ENCODE measurements at regions not wholly inside any gene's neighbourhood (a gene's known extent, or its start where the extent isn't known, plus 50 kb on each side); places are given as distances from the start of the nearest gene placed in this dataset.

GRCh38 chr12:131617596-131618302 is 93.1 kb upstream of the SFSWAP start:
- Mint-ChIP-seq H3K27me3 (peaks cover 1 to 11% of the 10 kb centered on the region in 2 donors), H3K4me3 (no peak overlapping the region), H3K4me1 (peaks cover 0 to 3% (median 0%) of the 10 kb centered on the region in 4 donors), H3K27ac (no peak overlapping the region), H3K36me3 (no peaks in the 10 kb centered on the region), H3K9me3 (peaks cover 0 to 1% (median 0%) of the 10 kb centered on the region in 8 donors)
- no peak overlapping the region for H3K4me3 ChIP-seq (ENCODE audit: low read length in 2 of 2)
- H3K27ac ChIP-seq (ENCODE audit: low read depth, low read length): no peak overlapping the region
- no peaks in the 10 kb centered on the region for H3K4me1 ChIP-seq (ENCODE audit: insufficient read depth, low read length)
- CTCF ChIA-PET (ENCODE audit: partially characterized antibody): no interaction called here
- DNase-seq: no peak
- POLR2A ChIA-PET (ENCODE audit: partially characterized antibody): no interaction called here
- no peaks in the 10 kb centered on the region for H3K9me3 ChIP-seq (ENCODE audit: control insufficient read depth in 1 of 2, low read length in 2 of 2)
- intact Hi-C loops (cut with micrococcal nuclease): no loop called here
- H3K27me3 ChIP-seq (ENCODE audit: insufficient read depth, low read length): peaks cover 3% of the 10 kb centered on the region
- H3K36me3 ChIP-seq (ENCODE audit: insufficient read depth, low read length): no peaks in the 10 kb centered on the region

- Mint-ChIP-seq H3K27me3 (peaks cover 1 to 11% of the 10 kb centered on the region in 2 donors), H3K36me3 (no peaks in the 10 kb centered on the region), H3K9me3 (peaks cover 0 to 1% (median 0%) of the 10 kb centered on the region in 8 donors), H3K4me1 (peaks cover 0 to 3% (median 0%) of the 10 kb centered on the region in 4 donors), H3K4me3 (no peak overlapping the region), H3K27ac (peak overlapping the region in 1 of 7 donors; percentile 47)
- H3K4me1 ChIP-seq (ENCODE audit: insufficient read depth, low read length): no peaks in the 10 kb centered on the region
- H3K27me3 ChIP-seq (ENCODE audit: insufficient read depth, low read length): peaks cover 3% of the 10 kb centered on the region
- H3K36me3 ChIP-seq (ENCODE audit: insufficient read depth, low read length): no peaks in the 10 kb centered on the region
- no peak overlapping the region for H3K4me3 ChIP-seq (ENCODE audit: low read length in 2 of 2)
- intact Hi-C loops (cut with micrococcal nuclease): no loop called here
- ChIA-PET CTCF (ENCODE audit: partially characterized antibody) (no interaction called here), POLR2A (ENCODE audit: partially characterized antibody) (no interaction called here)
- no peaks in the 10 kb centered on the region for H3K9me3 ChIP-seq (ENCODE audit: control insufficient read depth in 1 of 2, low read length in 2 of 2)
- H3K27ac ChIP-seq (ENCODE audit: low read depth, low read length): no peak overlapping the region
- DNase-seq: no peak
Measured at GRCh38 chr12:131618303-131618658, 92.6 kb upstream of the SFSWAP start.

GRCh38 chr12:131618701-131619100 is 92.2 kb upstream of the SFSWAP start:
- intact Hi-C loops (cut with micrococcal nuclease): no loop called here
- H3K4me3 ChIP-seq (ENCODE audit: low read length in 2 of 2): no peak overlapping the region
- H3K27ac ChIP-seq (ENCODE audit: low read depth, low read length): no peak overlapping the region
- no peak overlapping the region for H3K27ac Mint-ChIP-seq
- peaks cover 3% of the 10 kb centered on the region for H3K27me3 ChIP-seq (ENCODE audit: insufficient read depth, low read length)
- H3K27me3 Mint-ChIP-seq: peaks cover 1 to 11% of the 10 kb centered on the region in 2 donors
- DNase-seq: no peak
- peaks cover 0 to 1% (median 0%) of the 10 kb centered on the region in 8 donors for H3K9me3 Mint-ChIP-seq
- no peaks in the 10 kb centered on the region for H3K36me3 ChIP-seq (ENCODE audit: insufficient read depth, low read length)
- H3K4me1 Mint-ChIP-seq: peaks cover 0 to 3% (median 0%) of the 10 kb centered on the region in 4 donors
- H3K36me3 Mint-ChIP-seq: no peaks in the 10 kb centered on the region
- H3K9me3 ChIP-seq (ENCODE audit: control insufficient read depth in 1 of 2, low read length in 2 of 2): no peaks in the 10 kb centered on the region
- no peaks in the 10 kb centered on the region for H3K4me1 ChIP-seq (ENCODE audit: insufficient read depth, low read length)
- H3K4me3 Mint-ChIP-seq: no peak overlapping the region
- CTCF ChIA-PET (ENCODE audit: partially characterized antibody): no interaction called here
- POLR2A ChIA-PET (ENCODE audit: partially characterized antibody): no interaction called here

- Histone ChIP-seq H3K36me3 (ENCODE audit: insufficient read depth, low read length) (no peaks in the 10 kb centered on the region), H3K4me3 (ENCODE audit: low read length in 2 of 2) (no peak overlapping the region), H3K4me1 (ENCODE audit: insufficient read depth, low read length) (no peaks in the 10 kb centered on the region), H3K27me3 (ENCODE audit: insufficient read depth, low read length) (peaks cover 3% of the 10 kb centered on the region), H3K9me3 (ENCODE audit: control insufficient read depth in 1 of 2, low read length in 2 of 2) (no peaks in the 10 kb centered on the region), H3K27ac (ENCODE audit: low read depth, low read length) (no peak overlapping the region)
- H3K4me1 Mint-ChIP-seq: peaks cover 0 to 3% (median 0%) of the 10 kb centered on the region in 4 donors
- H3K36me3 Mint-ChIP-seq: no peaks in the 10 kb centered on the region
- H3K4me3 Mint-ChIP-seq: no peak overlapping the region
- peaks cover 1 to 11% of the 10 kb centered on the region in 2 donors for H3K27me3 Mint-ChIP-seq
- H3K9me3 Mint-ChIP-seq: peaks cover 0 to 1% (median 0%) of the 10 kb centered on the region in 8 donors
- intact Hi-C loops (cut with micrococcal nuclease): no loop called here
- no peak for DNase-seq
- ChIA-PET CTCF (ENCODE audit: partially characterized antibody) (no interaction called here), POLR2A (ENCODE audit: partially characterized antibody) (no interaction called here)
- peak overlapping the region in 1 of 7 donors; percentile 71 for H3K27ac Mint-ChIP-seq
Measured at GRCh38 chr12:131619106-131619642, 91.7 kb upstream of the SFSWAP start.

- DNase-seq: no peak
- ChIA-PET CTCF (ENCODE audit: partially characterized antibody) (interaction anchor here (0.5 to 1.1 kb wide), 2 partner anchors 10 to 1351 kb away, joined by 4 to 7 read pairs; no protein-coding TSS in a partner anchor), POLR2A (ENCODE audit: partially characterized antibody) (interaction anchor here (0.9 kb wide), 1 partner anchor 91 kb away, joined by 3 read pairs; the partner anchor contains the start of gene SFSWAP)
- Histone ChIP-seq H3K36me3 (ENCODE audit: insufficient read depth, low read length) (no peaks in the 10 kb centered on the region), H3K27me3 (ENCODE audit: insufficient read depth, low read length) (peaks cover 3% of the 10 kb centered on the region), H3K4me3 (ENCODE audit: low read length in 2 of 2) (no peak overlapping the region), H3K27ac (ENCODE audit: low read depth, low read length) (no peak overlapping the region), H3K4me1 (ENCODE audit: insufficient read depth, low read length) (no peaks in the 10 kb centered on the region), H3K9me3 (ENCODE audit: control insufficient read depth in 1 of 2, low read length in 2 of 2) (no peaks in the 10 kb centered on the region)
- peaks cover 1 to 11% of the 10 kb centered on the region in 2 donors for H3K27me3 Mint-ChIP-seq
- no peaks in the 10 kb centered on the region for H3K36me3 Mint-ChIP-seq
- peaks cover 0 to 3% (median 0%) of the 10 kb centered on the region in 4 donors for H3K4me1 Mint-ChIP-seq
- H3K4me3 Mint-ChIP-seq: no peak overlapping the region
- H3K9me3 Mint-ChIP-seq: peaks cover 0 to 2% (median 0%) of the 10 kb centered on the region in 8 donors
- H3K27ac Mint-ChIP-seq: no peak overlapping the region
- intact Hi-C loops (cut with micrococcal nuclease): no loop called here
Measured at GRCh38 chr12:131619736-131620506, 91.0 kb upstream of the SFSWAP start.

GRCh38 chr12:131620520-131620919 is 90.4 kb upstream of the SFSWAP start:
- intact Hi-C loops (cut with micrococcal nuclease): no loop called here

More at GRCh38 chr12:131620520-131620919, 90.4 kb upstream of the SFSWAP start:
- H3K4me3 ChIP-seq (ENCODE audit: low read length in 2 of 2): no peak overlapping the region
- peaks cover 0 to 6% (median 0%) of the 10 kb centered on the region in 8 donors for H3K9me3 Mint-ChIP-seq
- peaks cover under 1% of the 10 kb centered on the region for H3K4me1 ChIP-seq (ENCODE audit: insufficient read depth, low read length)
- H3K4me1 Mint-ChIP-seq: peaks cover 2 to 3% (median 2%) of the 10 kb centered on the region in 4 donors
- H3K27ac Mint-ChIP-seq: no peak overlapping the region
- H3K4me3 Mint-ChIP-seq: no peak overlapping the region
- no peak overlapping the region for H3K27ac ChIP-seq (ENCODE audit: low read depth, low read length)
- no peaks in the 10 kb centered on the region for H3K36me3 Mint-ChIP-seq
- ChIA-PET POLR2A (ENCODE audit: partially characterized antibody) (interaction anchor here (0.9 kb wide), 1 partner anchor 91 kb away, joined by 3 read pairs; the partner anchor contains the start of gene SFSWAP), CTCF (ENCODE audit: partially characterized antibody) (interaction anchor here (0.5 to 1.1 kb wide), 2 partner anchors 10 to 1351 kb away, joined by 4 to 7 read pairs; no protein-coding TSS in a partner anchor)
- no peaks in the 10 kb centered on the region for H3K9me3 ChIP-seq (ENCODE audit: control insufficient read depth in 1 of 2, low read length in 2 of 2)
- DNase-seq: no peak
- peaks cover 1 to 11% of the 10 kb centered on the region in 2 donors for H3K27me3 Mint-ChIP-seq
- H3K27me3 ChIP-seq (ENCODE audit: insufficient read depth, low read length): peaks cover 3% of the 10 kb centered on the region
- H3K36me3 ChIP-seq (ENCODE audit: insufficient read depth, low read length): no peaks in the 10 kb centered on the region

All from CD4-positive, alpha-beta memory T cell (primary cell).